ENCODE measurements at regions not wholly inside any gene's neighbourhood (a gene's known extent, or its start where the extent isn't known, plus 50 kb on each side); places are given as distances from the start of the nearest gene placed in this dataset.

DNA sequence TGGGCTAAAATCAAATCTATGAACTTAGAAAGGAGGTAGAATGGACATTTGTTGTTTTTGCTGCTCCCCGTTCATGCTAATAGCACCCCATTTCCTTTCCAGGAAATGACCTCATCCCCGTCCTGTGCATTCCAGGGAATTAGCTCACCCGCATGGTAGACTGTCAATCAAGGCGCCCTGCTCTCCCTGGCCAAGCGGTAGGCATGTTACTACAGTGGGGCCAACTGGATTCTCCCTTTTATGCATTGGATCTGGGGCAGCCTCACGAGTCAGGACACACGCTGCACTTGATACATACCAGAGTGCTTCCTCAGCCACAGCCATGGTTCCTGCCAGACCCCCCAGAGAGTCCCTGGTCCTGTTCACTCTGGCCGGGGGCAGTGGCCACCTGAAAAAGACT lies 111.0 kb upstream of the PTCH1 start:
- TF ChIP-seq, protein P1, sequence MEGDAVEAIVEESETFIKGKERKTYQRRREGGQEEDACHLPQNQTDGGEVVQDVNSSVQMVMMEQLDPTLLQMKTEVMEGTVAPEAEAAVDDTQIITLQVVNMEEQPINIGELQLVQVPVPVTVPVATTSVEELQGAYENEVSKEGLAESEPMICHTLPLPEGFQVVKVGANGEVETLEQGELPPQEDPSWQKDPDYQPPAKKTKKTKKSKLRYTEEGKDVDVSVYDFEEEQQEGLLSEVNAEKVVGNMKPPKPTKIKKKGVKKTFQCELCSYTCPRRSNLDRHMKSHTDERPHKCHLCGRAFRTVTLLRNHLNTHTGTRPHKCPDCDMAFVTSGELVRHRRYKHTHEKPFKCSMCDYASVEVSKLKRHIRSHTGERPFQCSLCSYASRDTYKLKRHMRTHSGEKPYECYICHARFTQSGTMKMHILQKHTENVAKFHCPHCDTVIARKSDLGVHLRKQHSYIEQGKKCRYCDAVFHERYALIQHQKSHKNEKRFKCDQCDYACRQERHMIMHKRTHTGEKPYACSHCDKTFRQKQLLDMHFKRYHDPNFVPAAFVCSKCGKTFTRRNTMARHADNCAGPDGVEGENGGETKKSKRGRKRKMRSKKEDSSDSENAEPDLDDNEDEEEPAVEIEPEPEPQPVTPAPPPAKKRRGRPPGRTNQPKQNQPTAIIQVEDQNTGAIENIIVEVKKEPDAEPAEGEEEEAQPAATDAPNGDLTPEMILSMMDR (IDR thresholded peaks at IDR 0.05) = no peak
- TF ChIP-seq EP300 (IDR thresholded peaks at IDR 0.05) = no peak
- no peak for TF ChIP-seq POLR2A (IDR thresholded peaks at IDR 0.05)
